Heart right ventricle (tissue), 16 donors: ENCODE measurements at regions not wholly inside any gene's neighbourhood (a gene's known extent, or its start where the extent isn't known, plus 50 kb on each side); places are given as distances from the start of the nearest gene placed in this dataset.

Source experiments
- ATAC-seq, 8 donors: fragments of 200-7000 bp; cut with Tn5 transposase; one replicate each; pipeline ENCODE4 v1.9.1; 2020; ENCODE audit warnings: mild to moderate bottlenecking in 8 of 8, moderate library complexity in 8 of 8, moderate number of reproducible peaks in 1 of 8
- DNase-seq, 2 donors: peaks; one replicate each; pipeline ENCODE4 v3.0.0-alpha.2; 2020
- H3K27ac ChIP-seq, 10 donors: fragments of 200-600 bp; sonication (generic) in 2 of 10; one replicate each; pipeline versions ENCODE4 v1.5.0 to v1.8.0; 2020 to 2022; ENCODE audit warnings: mild to moderate bottlenecking in 3 of 10
- H3K27me3 ChIP-seq, 7 donors: fragments of 200-600 bp; one replicate each; pipeline ENCODE4 v1.8.0; 2021 to 2022; ENCODE audit warnings: mild to moderate bottlenecking in 2 of 7
- H3K36me3 ChIP-seq, 9 donors: fragments of 200-600 bp; sonication (generic) in 1 of 9; one replicate each; pipeline versions ENCODE4 v1.5.0 to v1.8.0; 2020 to 2022; ENCODE audit warnings: mild to moderate bottlenecking in 2 of 9
- H3K4me1 ChIP-seq, 9 donors: fragments of 200-600 bp; sonication (generic) in 1 of 9; one replicate each; pipeline versions ENCODE4 v1.5.0 to v1.8.0; 2020 to 2022; ENCODE audit warnings: mild to moderate bottlenecking in 4 of 9
- H3K4me3 ChIP-seq, 10 donors: fragments of 200-600 bp; sonication (generic) in 2 of 10; one replicate each; pipeline versions ENCODE4 v1.5.0 to v1.8.0; 2020 to 2022; ENCODE audit warnings: mild to moderate bottlenecking in 7 of 10, moderate library complexity in 2 of 10
- H3K9me3 ChIP-seq, 11 donors: fragments of 200-600 bp in 10 of 11; sonication (generic) in 2 of 11; one replicate each; pipeline versions ENCODE4 v1.5.0 to v1.8.0; 2013 to 2022; ENCODE audit warnings: mild to moderate bottlenecking in 2 of 11, control low read depth in 1 of 11, moderate library complexity in 1 of 11
- CTCF ChIP-seq, 9 donors: fragments of 200-600 bp; sonication (generic) in 2 of 9; IDR thresholded peaks; one replicate each; pipeline versions ENCODE4 v1.5.0 to v1.8.0; 2021 to 2022; ENCODE audit warnings: antibody characterized with exemption in 9 of 9, mild to moderate bottlenecking in 5 of 9, moderate library complexity in 1 of 9
- WGBS, 2 donors: extraction: QIAGEN DNeasy Blood & Tissue Kit; methylation state at CpG; one replicate each; pipeline ENCODE4 v1.1.7; 2013; ENCODE audit warnings: inconsistent platforms in 1 of 2; 5-methylcytosine and 5-hydroxymethylcytosine counted together
- intact Hi-C, 10 donors: fragments of 100-400 bp; cut with DNase I; formaldehyde crosslinking; loops; one replicate each; pipeline versions ENCODE4 v1.11.1 to v1.14.2; 2022
- donor health status: Arrhythmogenic right ventricular cardiomyopathy.
- donor health status: ischemic (EF 13 %, LVEDD 7.1; RV severe dilation, severe dysfunction).
- donor health status: healthy with polysubstance abuse.
- donor health status: DM: no; HTN: yes; CAD: no.
- donor health status: DM: no; HTN: no; CAD: no.
- donor health status: ischemic (EF 25% LVEDD 6.9; RV normal size, moderate dysfunction).
- donor health status: ischemic (EF 25% LVEDD 5.7; RV mildly dilated, moderate dysfunction).
- donor health status: healthy.
- donor health status: DM: yes; HTN: yes; CAD: no.
- donor health status: Ischemic cardiomyopathy.
- donor health status: ischemic (EF 35%, LVEDD 5.7; RV mildly dilated, moderate dysfunction).
- donor health status: nonischemic (EF 11% LVEDD 7.7; RV severe dilation, severe dysfunction).
- donor health status: DM: yes; HTN: yes; CAD: no.
- donor health status: PGD.
- donor health status: ischemic (EF 29% LVEDD 5.4; RV normal size, mild dysfunction).
- donor health status: nonischemic (EF 23%, LVEDD 6.1; RV moderate dilation, normal function).

GRCh38 chr12:5191803-5192538 is 148.3 kb downstream of the KCNA5 start:
- intact Hi-C loops, result no loop called here
- no peak for TF ChIP-seq CTCF (IDR thresholded peaks at IDR 0.05)

GRCh38 chr12:5192726-5193125 is 149.0 kb downstream of the KCNA5 start:
- 82 to 85% methylated on average over 2 of the region's 2 CpGs for WGBS, 2 donors
- Histone ChIP-seq H3K9me3 (no peaks in the 10 kb centered on the region), H3K27me3 (peaks cover 0 to 15% (median 3%) of the 10 kb centered on the region in 7 donors), H3K4me3 (no peak overlapping the region), H3K4me1 (no peaks in the 10 kb centered on the region), H3K36me3 (no peaks in the 10 kb centered on the region), H3K27ac (no peak overlapping the region)
- no peak for ATAC-seq
- intact Hi-C loops, result no loop called here
- TF ChIP-seq CTCF (IDR thresholded peaks at IDR 0.05), result no peak
- no peak for DNase-seq

More at GRCh38 chr12:5191803-5192538, 148.3 kb downstream of the KCNA5 start:
- H3K36me3 ChIP-seq, result no peaks in the 10 kb centered on the region
- H3K9me3 ChIP-seq, result no peaks in the 10 kb centered on the region
- 84 to 85% methylated on average over 6 of the region's 6 CpGs for WGBS, 2 donors
- DNase-seq (no peak), ATAC-seq (no peak)
- H3K27me3 ChIP-seq, result peaks cover 0 to 15% (median 0%) of the 10 kb centered on the region in 7 donors
- no peak overlapping the region for H3K4me3 ChIP-seq
- H3K4me1 ChIP-seq, result no peaks in the 10 kb centered on the region
- H3K27ac ChIP-seq, result no peak overlapping the region

GRCh38 chr12:5194306-5194705 is 150.6 kb downstream of the KCNA5 start:
- no peak for TF ChIP-seq CTCF (IDR thresholded peaks at IDR 0.05)
- Histone ChIP-seq H3K27me3 (peaks cover 0 to 24% (median 11%) of the 10 kb centered on the region in 7 donors), H3K27ac (no peak overlapping the region), H3K9me3 (no peaks in the 10 kb centered on the region), H3K36me3 (no peaks in the 10 kb centered on the region), H3K4me1 (no peaks in the 10 kb centered on the region), H3K4me3 (no peak overlapping the region)
- no peak for ATAC-seq
- intact Hi-C loops, result no loop called here
- DNase-seq, result no peak
- WGBS, 2 donors, result 64 to 72% methylated on average over 2 of the region's 2 CpGs

- WGBS, 2 donors, result 88 to 90% methylated on average over 1 of the region's 1 CpG
- H3K4me3 ChIP-seq, result no peak overlapping the region
- ATAC-seq, result no peak
- H3K4me1 ChIP-seq, result no peaks in the 10 kb centered on the region
- H3K9me3 ChIP-seq, result no peaks in the 10 kb centered on the region
- DNase-seq, result no peak
- H3K36me3 ChIP-seq, result no peaks in the 10 kb centered on the region
- intact Hi-C loops, result loop anchor here in 1 of 10 donors (5.0 kb wide), 1 partner anchor 247 kb away; no protein-coding TSS in a partner anchor
- H3K27me3 ChIP-seq, result peaks cover 0 to 33% (median 11%) of the 10 kb centered on the region in 7 donors
- TF ChIP-seq CTCF (IDR thresholded peaks at IDR 0.05), result no peak
- no peak overlapping the region for H3K27ac ChIP-seq
Observed at GRCh38 chr12:5195244-5195643, 151.6 kb downstream of the KCNA5 start.
